Ishikawa (cell line): ENCODE measurements at regions not wholly inside any gene's neighbourhood (a gene's known extent, or its start where the extent isn't known, plus 50 kb on each side); places are given as distances from the start of the nearest gene placed in this dataset.

ENCODE experiments used
- TAF1 ChIP-seq: IDR thresholded peaks from 2 replicates; pipeline ENCODE4 v1.6.1; 2012; ENCODE audit warnings: low read depth, mild to moderate bottlenecking
- TCF12 ChIP-seq: IDR thresholded peaks from 2 replicates; pipeline ENCODE4 v1.6.1; 2012; ENCODE audit warnings: low read depth
- TF ChIP-seq, protein P1 (sequence below): IDR thresholded peaks from 2 replicates; pipeline ENCODE4 v1.6.1; 2012

DNA sequence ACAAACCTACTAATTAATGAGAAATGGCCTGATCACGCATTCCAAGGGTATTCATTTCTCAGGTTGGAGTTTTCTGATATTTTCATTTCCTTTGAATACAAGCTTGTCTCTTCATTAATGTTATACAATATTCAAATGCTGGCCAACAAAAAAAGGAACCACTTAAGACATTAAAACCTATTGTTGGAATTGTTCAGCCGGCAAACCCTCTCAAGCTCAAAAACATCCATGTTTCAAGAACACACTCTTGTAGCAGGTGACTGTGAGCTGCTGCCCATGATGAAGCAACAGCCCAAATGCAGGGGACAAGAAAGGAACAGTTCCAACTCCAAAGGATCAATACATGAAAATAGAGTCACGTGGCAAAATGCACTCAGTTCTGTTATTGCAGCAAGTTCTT, 454.5 kb downstream of the BCL11A start:
- TF ChIP-seq, protein P1, sequence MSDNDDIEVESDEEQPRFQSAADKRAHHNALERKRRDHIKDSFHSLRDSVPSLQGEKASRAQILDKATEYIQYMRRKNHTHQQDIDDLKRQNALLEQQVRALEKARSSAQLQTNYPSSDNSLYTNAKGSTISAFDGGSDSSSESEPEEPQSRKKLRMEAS = no peak
- no peak for TF ChIP-seq TAF1
- TF ChIP-seq TCF12 = no peak
